Right kidney (tissue), 1 donor: ENCODE measurements at regions not wholly inside any gene's neighbourhood (a gene's known extent, or its start where the extent isn't known, plus 50 kb on each side); places are given as distances from the start of the nearest gene placed in this dataset.

Experiments
- DNase-seq: peaks from one replicate; pipeline ENCODE4 v3.0.0-alpha.2; 2016

DNA sequence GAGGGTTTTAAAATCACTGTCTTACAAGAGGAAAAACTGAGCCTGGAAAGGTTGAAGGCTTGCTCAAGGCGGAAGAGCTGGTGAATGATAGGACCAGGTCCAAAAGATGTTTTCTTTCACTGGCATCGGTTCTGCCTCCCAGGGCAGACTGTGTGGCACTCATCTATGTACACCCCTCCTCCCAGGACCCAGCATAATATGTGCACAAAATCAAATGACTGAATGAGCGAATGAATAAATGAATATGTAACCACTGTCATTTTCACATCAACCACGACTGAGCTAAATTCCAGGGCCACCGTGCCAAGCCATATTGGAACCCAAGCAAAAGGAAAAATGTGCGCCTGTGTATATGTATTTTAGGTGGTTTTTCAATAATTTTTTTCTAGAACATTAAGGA, 99.3 kb upstream of the ZBTB40 start:
- no peak for DNase-seq

DNA sequence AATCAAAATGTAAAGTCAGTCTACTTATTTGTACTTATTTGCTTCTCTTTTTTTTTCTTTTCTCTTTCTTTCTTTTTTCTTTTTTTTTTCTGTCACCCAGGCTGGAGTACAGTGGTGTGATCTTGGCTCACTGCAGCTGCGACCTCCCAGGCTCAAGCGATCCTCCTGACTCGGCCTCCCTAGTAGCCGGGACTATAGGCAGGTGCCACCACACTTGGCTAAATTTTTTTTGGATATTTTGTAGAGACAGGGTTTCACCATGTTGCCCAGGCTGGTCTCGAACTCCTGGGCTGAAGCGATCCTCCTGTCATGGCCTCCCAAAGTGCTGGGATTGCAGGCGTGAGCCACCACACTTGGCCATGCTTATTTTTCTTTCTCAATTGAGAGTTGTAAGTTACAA, 98.8 kb upstream of the ZBTB40 start:
- DNase-seq: no peak

DNA sequence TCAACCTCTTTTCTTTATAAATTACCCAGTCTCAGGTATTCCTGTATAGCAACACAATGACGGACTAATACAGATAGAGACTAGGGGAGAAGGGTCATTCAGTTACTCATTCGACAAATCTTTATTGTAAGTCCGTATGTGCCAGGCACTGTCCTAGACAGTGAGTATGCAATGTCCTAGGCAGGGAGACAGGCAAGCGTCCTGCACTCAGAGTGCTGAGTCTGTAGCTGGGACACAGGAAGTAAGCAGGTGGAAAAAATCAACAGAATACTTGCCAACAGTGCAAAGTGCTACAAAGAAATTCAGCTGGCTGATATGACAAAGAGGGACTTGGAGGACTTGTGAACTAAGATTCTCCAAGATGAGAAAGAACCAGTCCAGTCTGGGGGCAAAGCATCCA, 92.2 kb upstream of the ZBTB40 start:
- no peak for DNase-seq

DNA sequence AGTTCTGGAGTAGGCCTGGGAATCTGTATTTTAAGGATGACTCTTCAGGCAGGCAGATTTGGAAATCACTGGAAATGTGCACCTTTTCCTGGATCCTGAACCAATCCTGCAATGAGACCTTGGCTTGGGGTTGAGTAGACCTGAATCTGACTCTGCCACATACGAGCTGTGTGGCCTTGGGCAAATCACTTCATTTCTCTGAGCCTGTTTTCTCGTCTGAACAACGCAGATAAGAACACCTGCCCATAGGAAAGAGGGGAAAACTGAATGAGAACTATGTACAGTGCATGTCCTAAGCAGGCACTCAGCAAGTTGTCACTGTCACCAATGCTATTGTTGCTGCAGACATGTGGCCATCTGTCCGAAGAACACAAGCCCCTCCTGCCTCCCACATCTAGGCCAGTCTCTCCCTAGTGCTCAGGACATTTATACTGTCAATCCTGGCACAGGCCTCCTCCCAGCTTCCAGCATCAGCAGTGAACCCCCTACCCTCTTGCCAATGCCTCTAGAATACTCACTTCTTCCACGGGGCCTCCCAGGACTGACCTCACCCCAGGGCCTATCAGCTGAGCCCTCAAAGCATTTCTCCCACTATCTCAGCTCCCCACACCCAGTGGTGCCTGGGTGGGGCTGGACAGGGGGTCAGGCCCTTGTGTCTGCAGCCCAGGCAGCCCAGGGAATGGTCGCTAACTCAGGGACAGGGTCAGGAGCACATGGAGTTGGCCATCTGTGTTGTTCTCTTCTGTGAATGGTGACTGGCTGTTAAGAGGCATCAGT, 88.8 kb upstream of the ZBTB40 start:
- DNase-seq: no peak

DNA sequence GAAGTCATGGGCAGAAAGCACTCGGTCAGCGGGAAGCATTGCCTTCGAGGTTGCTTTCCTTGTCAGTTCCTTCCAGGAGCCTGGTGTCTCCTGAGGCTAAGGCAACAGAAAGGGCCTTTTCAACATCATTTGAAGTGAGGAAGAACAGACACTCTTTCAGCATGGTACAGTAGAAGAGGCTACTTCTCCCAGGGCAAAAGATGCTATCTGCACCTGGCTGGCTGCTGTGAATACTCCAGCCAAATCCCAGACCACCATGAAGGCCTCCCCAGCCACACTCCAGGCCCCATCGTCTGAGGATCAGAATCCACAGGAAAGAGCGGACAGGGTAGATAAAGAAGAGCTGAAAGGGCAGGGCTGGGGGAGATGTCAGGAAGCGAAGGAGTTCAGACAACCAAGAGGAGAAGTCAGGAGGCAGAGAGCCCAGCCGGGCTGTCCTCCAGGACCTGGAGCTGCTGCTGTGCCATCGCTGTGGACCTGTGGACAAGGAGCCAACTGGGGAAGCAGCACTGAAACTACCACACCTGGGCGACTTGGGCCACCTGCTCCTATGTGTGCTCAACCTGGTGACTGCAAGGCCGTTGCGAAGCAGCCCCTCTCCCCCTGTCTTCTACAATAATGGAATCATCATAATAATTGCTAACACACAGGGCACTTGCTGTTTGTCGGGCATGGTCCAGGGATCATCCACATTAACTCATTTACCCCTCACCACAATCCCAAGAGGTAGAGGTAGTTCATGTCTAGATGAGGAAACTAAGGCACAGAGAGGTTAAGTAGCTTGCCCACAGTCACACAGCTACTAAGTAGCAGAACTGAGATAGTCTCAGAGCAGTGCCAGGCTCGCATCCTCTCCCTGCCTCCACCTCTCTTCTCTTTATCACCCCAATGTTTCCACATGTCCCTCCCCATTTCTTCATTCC, 88.0 kb upstream of the ZBTB40 start:
- DNase-seq: no peak

DNA sequence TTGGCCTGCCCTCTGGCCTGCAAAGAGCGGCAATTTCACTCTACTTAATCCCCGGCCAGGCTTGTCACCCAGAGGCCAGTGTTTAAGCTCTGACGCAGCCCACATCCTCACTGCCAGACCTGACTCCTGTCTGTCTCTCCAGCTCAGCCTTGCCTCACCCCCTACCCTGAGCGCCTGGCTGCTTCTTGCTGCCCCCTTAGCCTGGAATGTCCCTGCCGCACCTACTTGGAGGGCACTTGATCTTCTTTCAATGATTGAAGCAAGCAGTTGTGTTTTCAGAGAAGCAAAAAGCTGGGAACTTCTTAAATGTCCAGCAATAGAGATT, 87.4 kb upstream of the ZBTB40 start:
- no peak for DNase-seq

DNA sequence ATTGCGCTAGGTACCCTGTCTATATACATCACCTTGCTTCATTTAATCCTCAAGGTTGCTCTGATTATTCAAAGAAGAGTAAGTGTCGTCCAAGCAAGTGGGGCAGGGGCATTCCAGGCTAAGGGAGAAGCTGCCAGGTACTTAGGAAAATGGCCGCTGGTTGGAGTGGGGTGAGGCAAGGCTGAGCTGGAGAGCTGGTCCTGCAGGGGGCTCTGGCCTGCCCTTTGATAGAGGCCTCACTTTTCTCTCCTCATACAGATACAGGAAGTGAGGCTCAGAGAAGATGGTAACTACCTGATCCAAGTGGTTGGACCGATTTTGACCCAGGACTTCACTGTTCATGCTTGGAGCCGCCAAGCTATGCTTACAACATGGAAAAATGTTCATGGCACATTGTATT, 86.9 kb upstream of the ZBTB40 start:
- DNase-seq: no peak

DNA sequence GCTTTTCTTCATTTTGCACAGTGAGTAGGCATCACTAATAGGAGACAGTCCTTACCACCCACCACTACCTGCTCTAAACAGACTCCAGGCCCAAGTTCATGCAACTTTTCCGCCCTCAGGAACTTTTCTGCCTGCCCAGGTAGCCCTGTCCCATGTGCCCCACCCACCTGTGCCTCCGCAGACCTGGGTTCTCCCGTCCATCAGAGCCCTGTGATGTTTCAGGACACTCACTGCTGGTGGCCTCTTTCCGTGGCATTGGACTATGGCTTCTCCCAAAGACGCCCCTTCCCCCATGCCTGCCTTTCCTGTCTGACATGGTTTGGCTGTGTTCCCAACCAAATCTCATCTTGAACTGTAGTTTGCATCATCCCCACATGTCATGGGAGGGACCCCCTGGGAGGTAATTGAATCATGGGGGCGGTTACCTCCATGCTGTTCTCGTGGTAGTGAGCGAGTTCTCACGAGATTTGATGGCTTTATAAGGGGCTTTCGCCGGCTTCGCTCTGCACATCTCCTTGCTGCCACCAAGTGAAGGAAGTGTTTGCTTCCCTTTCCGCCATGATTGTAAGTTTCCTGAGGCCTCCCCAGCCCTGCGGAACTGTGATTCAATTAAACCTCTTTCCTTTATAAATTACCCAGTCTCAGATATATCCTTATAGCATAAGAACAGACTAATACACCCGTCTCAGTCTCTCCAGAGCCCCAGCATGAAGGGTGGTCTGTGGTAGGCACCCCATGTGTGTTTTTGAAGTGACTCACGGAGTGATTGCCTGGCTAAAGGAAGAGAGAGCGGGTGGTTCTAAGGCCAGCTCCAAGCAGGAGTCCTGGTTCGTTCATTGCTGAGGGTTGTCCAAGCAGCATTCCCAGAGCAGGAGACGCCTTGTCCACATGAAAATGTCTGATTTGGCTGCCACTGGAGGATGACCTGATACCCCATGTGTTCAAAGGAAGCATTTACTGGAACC, 86.0 kb upstream of the ZBTB40 start:
- no peak for DNase-seq

DNA sequence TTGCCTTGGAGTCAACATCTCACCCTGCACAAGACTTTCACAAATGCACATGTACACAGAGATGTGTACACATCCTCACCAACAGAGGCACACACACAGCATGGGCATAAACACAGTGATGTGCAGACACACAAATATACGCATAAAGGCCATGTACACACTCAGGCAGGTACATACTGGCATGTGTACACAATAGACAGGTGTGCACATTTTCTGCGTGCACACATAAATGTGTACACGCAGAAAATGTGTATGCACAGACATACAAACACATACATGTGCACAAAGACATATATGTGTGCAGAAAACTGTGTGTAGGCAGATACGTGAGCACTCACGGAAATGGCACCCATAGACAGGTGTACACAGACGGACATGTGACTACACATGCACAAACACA, 85.3 kb upstream of the ZBTB40 start:
- no peak for DNase-seq

DNA sequence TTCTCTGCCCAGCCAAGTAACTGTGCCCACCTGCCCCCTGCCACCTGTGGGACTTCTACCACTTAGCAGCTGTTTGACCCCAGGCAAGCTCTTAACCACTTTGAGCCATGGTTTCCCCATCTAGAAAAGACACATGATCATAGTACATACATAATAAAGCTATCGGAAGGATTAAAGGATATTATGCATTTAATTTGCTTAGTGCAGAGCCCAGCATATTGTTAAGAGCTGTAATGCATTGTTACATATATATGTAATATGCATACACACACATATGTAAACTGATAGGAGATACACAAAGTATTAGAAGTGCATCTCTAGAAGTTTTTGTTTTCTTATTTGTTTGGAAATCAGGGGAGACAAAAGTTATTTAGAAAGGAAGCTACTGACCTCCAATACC, 83.5 kb upstream of the ZBTB40 start:
- no peak for DNase-seq

DNA sequence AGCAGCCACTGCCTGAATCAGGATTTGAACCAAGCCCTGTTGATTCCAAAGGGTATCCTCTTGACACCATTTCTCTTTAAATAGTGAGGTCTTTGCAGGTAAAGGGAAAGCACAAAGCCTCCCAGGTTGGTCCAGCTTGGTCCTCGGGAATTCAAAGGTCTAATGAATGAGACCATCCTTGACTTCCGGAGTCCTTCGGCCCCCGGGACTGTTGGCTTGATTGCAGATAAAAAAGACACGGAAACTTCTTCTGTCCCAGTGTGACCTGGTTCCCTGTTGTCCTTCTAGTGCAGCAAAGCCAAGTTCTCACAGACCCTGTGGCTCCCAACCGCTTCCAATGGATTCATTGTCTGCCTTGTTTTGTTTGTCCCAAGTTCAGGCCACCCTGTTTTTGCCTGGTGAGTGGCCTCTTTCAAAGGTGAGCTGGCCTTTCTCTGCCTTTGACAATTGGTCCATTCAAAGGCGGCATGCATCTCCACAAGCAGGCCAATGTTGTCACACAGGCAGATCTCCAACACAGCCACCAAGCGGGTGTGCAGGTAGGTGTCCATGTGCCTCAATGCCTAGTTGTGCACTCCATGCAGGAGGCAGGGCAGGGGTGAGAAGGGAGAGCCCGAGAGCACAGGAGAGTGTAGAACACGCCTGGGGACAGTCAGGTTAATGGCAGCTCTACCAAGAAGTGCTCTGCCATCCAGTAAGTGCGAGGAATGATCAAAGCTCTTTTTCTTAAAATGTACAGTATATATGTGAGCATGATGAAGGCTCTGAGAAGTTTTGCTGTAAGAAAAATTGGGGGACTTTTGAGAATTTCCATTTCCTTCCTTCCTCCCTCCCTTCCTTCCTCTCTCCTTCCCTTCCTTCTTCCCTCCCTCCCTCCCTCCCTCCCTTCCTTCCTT, 82.1 kb upstream of the ZBTB40 start:
- no peak for DNase-seq

DNA sequence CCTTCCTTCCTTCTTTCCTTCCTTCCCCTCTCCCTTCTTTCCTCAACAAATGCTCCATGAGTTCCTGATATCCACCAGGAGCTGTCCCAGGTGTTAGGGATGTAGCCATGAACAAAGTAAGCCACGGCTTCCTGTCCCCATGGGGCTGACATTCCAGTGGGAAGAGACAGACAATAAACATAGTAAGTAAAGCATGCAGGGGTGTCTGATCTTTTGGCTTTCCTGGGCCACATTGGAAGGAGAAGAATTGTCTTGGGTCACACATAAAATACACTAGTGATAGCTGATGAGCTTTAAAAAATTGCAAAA, 81.5 kb upstream of the ZBTB40 start:
- DNase-seq: no peak

DNA sequence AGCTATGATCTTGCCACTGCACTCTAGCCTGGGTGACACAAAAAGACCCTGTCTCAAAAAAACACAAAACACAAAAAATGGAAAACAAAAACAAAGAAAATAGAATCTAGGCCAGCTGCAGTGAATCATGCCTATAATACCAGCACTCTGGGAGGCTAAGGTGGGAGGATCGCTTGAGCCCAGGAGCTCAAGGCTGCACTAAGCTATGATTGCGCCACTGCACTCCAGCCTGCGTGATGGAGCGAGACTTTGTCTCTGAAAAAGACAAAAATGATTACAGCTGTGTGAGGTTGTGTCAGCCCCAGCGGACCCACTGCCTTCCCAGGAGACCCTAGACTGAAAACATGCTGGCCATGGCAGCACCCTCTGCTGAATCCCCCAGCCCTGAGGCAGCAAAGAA, 80.2 kb upstream of the ZBTB40 start:
- DNase-seq: no peak

DNA sequence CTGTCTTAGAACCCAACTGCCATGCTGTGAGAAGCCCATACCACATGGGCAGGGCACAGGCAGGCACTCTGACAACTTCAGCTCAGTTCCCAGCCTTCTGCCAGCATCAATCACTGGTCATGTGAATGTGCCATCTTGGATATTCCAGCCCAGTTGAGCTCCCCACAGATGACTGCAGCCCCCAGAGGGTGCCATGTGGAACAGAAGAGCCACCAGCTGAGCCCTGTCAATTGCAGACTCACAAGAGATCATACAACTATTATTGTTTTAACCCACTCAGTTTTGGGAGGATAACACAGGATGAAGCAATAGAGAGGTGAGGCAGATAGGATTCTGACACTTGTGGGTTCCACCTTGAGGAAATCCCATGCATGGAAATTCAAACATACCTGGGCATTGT, 78.4 kb upstream of the ZBTB40 start:
- DNase-seq: no peak

DNA sequence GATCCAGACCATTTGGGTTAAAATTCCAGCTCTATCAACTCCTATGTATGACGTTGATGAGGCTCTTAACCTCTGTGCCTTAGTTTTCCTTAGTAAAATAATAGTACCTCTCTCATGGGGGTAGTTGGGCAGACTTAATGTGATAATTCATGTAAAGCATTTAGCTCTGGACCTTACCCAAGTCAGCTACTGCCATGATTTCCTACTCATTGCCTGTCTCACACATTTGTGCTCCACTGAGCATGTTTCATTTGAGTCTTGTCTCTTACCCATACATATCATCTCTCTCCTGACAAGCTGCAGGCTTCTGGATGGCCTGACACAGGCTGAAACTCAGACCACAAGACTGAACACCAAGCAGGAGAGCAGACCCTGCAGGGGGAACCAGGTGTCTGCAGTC, 77.7 kb upstream of the ZBTB40 start:
- DNase-seq: no peak

DNA sequence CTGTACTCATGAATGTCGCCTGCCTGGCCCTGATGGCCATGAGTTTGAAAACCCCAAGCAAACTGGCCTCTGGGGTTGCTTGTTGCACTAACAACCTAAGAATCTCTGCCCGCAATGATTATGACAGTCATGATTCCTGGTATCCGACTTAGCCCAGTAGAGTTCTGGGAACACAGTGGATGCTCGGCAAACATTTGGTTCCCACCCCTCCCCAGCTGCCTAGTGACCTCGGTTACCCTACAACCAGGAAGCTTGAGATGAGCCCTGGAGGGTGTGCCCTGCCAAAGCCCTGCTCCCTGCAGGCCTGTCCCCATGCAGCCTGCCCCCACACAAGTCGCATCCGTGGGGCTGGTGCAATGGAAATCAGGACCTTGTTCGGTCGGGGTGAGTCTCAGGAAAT, 76.0 kb upstream of the ZBTB40 start:
- DNase-seq: no peak

DNA sequence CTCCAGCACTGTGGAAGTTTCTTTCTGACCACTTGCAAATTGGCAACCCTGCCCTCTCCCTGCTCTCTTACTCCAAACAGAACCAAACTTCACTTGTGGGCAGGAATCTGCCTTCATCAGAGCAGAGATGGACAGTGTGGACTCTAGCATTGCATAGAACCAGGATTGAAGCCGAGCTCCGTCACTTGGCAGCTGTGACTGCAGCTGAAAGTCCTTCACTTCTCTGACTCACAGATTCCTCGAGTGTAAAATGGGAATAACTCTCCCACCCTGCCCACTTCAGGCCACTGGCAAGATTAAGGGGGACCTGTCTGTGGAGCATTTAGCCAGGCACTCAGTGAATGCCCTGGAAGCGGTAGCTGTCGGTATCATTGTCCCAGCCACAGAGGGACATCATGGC, 75.7 kb upstream of the ZBTB40 start:
- DNase-seq: no peak

DNA sequence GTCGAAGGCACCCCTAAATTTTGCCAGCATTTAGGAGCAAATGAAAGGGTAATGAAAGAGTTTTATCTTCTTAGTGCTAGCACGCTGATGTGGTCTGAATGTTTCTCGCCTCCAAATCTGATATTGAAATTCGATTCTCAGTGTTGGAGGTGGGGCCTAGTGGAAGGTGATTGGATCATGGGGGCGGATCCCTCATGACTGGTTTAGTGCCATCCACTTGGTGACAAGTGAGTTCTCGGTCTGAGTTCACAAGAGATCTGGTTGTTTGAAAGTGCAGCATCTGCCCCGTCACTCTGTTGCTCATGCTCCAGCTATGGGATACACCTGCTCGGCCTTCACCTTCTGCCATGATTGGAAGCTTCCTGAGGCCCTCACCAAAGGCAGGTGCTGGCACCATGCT, 75.1 kb upstream of the ZBTB40 start:
- DNase-seq: no peak

DNA sequence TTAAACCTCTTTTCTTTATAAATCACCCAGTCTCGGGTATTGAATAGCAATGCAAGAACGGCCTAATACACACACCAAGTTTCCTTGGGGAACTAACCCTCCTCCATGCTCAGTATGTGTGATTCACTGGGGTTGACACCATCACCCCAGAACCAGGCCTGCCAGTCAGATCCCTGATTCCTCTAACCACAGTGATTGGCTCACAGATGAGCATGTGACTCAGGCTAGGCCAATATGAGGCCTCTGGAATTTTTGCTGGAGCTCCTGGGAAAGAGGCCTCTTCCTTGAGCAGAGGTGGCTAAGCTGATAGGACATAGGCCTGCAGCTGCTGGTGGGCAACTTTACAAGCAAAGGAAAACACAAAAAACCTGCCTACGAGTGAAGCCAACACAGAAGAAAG, 74.7 kb upstream of the ZBTB40 start:
- DNase-seq: no peak

DNA sequence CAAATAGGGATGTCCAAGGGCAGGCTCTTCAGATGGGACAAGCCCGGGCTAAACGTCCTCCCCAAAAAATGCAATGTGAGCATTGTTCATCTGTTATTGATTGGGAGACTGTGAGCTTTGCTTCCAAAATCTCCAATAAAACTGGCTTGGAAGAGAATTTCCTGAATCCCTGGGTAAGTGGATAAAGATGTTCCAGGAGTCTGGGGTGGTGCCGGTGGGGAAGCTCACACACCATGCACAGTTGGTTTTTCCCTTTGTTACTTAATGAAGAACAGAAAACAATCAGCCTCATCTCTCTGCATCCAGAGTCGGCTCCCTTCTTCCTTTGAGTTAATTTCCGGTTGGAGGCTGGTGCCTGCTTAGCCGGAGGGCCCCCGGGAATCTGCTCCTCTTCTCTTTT, 72.1 kb upstream of the ZBTB40 start:
- DNase-seq: no peak

DNA sequence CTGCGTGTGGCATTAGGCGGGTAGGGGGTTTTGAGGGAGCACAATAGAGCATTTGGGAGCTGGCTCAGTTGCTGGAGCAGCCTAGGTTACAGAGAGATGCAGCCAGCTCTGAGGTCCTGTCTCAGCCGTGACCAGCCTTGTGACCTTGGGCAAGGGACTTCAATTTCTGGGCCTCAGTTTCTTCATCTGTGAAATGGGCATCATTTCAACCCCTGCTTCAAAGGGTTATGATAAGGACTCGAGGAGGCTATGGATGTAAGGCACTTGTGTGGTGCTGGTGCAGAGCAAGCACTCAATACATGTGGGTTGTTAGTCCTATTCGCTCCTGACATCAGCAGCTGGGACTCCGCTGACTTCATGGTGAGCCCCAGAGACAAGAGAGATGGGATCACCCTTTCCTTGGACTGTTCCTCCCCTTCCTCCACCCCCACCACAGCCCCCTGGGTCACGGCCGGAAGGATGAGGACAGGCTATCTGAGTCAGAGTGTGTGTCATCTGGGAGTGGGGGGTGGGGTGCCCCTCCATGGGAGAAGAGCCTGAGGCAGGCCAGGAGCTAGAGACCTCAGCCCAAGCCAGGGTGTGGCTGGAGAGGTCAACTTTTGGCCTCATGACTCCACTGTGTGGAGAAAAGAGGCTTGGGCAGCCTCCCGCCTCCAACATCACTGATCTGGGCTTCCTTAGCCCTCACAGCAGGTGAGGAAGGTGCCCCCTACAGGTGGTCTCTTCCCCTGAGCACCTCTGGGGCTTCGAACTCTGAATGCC, 71.4 kb upstream of the ZBTB40 start:
- no peak for DNase-seq
